GM20000 (cell line): ENCODE measurements at regions not wholly inside any gene's neighbourhood (a gene's known extent, or its start where the extent isn't known, plus 50 kb on each side); places are given as distances from the start of the nearest gene placed in this dataset.

Experiments used
- DNase-seq: peaks from one replicate; pipeline ENCODE4 v3.0.0; 2012; ENCODE audit warnings: low spot score
- CTCF ChIP-seq: IDR thresholded peaks from 2 replicates; pipeline ENCODE4 v1.5.1; 2012; ENCODE audit warnings: mild to moderate bottlenecking, control low read depth; ENCODE audit errors: extremely low read depth, missing control alignments

GRCh38 chr12:30874455-30875321, 51.9 kb upstream of the TSPAN11 start:
- TF ChIP-seq CTCF, result no peak
- DNase-seq, result no peak

GRCh38 chr12:30870491-30871265, 55.9 kb upstream of the TSPAN11 start:
- no peak for TF ChIP-seq CTCF
- no peak for DNase-seq

- DNase-seq, result no peak
- no peak for TF ChIP-seq CTCF
These were observed 59.1 kb upstream of the TSPAN11 start for GRCh38 chr12:30867415-30867814.

- DNase-seq, result no peak
- TF ChIP-seq CTCF, result no peak
These were observed 60.3 kb upstream of the TSPAN11 start for GRCh38 chr12:30866256-30866655.

GRCh38 chr12:30863839-30864238, 62.7 kb upstream of the TSPAN11 start:
- DNase-seq, result no peak
- TF ChIP-seq CTCF, result no peak

- TF ChIP-seq CTCF, result no peak
- DNase-seq, result no peak
These were observed 64.1 kb upstream of the TSPAN11 start for GRCh38 chr12:30862486-30862885.

- TF ChIP-seq CTCF, result no peak
These were observed 67.3 kb upstream of the TSPAN11 start for GRCh38 chr12:30859226-30859625.

More at GRCh38 chr12:30859226-30859625, 67.3 kb upstream of the TSPAN11 start:
- no peak for DNase-seq
